GM18498 (cell line): ENCODE measurements at regions not wholly inside any gene's neighbourhood (a gene's known extent, or its start where the extent isn't known, plus 50 kb on each side); places are given as distances from the start of the nearest gene placed in this dataset.

Experiments
- ATAC-seq: cut with Tn5 transposase; IDR thresholded peaks from one replicate; pipeline ENCODE4 v1.9.1; 2021; ENCODE audit warnings: mild to moderate bottlenecking, moderate library complexity; ENCODE audit not compliant: unreplicated experiment

GRCh38 chr4:122555216-122555615, 65.7 kb downstream of the IL21 start:
- ATAC-seq: no peak

DNA sequence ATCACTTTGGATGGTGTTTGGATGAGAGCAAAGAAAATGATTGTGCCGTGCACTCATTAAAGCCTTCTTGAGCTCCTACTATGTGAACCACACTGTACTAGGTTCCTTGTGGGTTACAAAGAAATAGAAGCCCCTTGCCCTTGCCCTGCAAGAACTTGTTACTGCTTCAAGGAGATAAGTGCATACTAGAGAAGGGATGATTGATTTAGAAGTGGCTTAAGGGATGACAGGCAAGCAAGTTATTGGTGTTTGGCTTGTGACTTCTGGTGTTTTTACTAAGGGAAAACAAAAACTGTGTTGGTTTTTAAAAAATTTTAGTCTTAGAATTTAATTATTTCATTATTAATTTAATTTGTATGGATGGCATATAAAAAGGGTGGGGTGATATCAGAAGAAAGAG, 67.4 kb downstream of the IL21 start:
- ATAC-seq: no peak

- no peak for ATAC-seq
Measured at GRCh38 chr4:122552898-122553297, 68.0 kb downstream of the IL21 start.

GRCh38 chr4:122548886-122549630, 71.8 kb downstream of the IL21 start:
- ATAC-seq: no peak

DNA sequence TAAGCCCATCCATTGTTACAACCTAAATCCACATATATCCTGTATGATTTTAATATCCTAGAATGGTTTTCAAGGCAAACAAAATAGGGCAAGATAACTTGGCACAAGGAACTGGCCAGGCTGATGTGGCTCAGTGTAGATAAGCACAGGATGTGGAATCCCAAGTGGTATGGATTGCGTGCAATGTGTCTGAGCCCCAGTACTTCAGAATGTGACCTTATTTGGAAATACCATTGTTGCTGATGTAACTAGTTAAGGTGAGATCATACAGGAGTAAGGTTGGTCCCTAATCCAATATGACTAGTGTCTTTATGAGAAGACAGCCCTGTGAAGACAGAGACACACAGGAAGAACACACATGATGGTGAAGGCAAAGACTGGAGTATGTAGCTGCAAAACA, 72.4 kb downstream of the IL21 start:
- ATAC-seq: no peak

DNA sequence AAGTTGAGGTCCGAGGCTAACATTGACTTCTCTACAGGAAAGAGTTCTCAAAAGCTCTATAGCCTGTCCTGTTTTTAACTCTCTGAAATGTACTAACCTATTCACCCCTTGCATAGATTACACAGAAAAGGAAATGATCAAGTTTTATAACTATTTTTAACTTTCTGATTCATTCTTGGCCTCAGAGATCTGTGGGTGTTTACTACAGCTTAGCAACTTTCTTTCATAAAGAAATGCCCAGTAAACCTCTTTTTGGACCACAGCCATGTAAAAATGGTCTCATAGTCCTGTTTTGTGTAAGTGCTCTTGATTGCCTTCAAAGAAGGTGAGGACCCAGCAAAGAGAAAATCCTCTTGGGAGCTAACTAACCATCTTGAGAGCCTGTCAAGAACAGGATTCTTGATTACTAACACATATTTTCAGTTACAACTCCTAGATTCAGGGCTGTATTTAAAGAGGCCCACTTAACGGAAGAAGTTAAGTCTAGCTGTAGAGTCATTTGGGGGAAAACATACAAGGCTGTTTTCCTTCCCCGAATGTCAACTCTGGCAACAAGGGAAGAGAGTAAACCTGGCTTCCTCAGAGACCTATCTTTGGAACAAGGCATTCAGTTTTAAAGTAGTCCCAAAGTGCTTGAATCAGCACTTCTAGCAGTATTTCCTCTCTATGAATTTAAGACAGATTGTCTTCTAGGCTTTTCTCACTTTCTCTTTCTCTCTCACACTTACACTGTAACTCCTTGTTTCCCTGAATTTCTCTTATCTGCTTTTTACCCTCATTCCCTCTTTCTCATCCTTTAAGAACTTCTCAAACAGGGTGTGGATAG, 78.2 kb downstream of the IL21 start:
- peak; percentile 88 for ATAC-seq

GRCh38 chr4:122541996-122542395, 78.9 kb downstream of the IL21 start:
- ATAC-seq: peak; percentile 32

DNA sequence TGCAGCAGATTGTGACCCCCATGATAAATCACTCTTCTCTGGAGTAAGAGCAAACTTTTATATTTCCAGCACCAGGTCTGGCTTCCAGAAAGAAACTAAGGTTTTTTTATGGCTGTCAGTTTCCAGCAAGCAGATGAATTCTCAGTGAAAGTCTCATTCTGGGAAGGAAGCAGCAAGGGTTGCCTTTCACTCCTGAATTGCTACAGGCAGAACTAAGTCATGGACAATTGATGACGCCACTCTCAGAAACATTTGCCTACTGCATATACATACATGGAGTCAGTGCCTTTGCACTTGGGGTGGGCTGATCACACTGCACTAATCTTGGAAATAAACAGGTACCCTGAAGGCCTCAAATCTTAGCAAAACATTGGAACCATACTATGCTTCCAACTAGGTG, 80.0 kb downstream of the IL21 start:
- no peak for ATAC-seq

- no peak for ATAC-seq
Measured at GRCh38 chr4:122539861-122540465, 80.9 kb downstream of the IL21 start.

- ATAC-seq: no peak
Measured at GRCh38 chr4:122537388-122538135, 81.0 kb upstream of the IL2 start.

DNA sequence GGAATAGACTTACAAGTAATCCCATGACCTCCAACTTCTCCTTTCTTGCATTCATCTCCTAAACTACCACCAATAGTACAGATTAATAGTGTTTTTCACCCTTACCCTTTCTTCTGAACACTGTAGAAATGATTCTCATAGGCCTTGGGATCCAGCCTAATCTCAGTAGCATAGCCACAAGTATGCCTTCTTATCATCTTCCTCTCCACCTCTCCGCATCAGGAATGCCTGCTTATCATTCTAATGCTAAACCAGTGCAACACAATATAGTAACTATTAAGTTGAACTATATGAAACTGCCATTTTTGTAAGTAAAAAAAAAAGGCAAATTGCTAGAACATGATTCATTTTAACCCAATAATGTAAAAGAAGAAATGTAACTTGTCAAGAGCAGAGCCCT, 79.5 kb upstream of the IL2 start:
- no peak for ATAC-seq

DNA sequence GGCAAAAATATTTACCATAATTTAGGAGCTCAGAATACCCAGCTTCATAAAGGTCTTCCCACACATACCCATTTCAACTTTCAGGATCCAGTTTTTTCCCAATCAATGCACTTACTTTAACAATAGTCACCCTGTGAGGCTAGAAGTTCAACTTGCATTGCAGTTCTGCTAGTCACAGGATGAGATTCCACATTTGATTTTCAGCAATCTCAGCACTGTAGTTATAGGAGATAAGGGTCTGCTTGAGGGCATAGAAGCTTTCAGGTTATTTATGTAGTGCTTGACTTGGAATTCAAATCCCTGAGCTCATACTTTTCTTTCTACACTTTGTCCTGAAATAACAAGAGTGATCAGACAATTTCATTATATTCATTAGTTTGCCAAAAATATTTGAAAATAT, 78.3 kb upstream of the IL2 start:
- no peak for ATAC-seq

DNA sequence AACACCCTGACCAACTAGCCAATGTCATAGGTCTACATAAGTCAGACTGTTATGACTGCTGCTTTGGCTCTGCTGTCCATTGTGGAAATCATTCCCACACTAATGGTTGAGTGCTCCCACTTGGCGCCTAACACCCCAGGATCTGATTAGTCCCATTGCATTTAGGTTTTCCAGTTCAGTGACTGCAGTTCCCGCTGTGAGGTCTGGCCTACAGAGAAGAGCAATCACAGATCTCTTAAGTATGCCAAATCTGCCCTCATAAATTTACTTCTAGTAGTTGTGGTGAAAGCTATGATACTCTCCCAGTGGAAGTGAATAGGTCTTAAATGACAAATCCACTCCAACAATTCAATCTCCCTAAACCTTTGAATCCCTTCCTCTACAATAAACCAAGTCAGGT, 77.3 kb upstream of the IL2 start:
- no peak for ATAC-seq

DNA sequence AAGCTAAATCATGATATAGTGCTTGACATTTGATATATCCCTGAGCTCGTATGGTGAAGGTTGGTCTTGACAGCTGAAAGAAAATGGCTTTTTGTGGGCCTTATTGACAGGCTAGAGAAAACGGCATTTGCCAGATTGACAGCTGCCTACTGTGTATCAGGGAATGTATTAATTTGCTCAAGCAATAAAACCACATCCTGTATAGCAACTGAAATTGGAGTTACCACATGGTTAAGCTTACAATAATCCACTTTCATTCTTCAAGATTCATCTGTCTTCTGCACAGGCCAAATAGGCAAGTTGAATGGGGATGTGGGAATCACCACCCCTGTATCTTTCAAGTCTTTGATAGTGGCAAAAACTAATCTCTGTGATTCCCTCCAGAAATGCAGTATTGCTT, 76.2 kb upstream of the IL2 start:
- no peak for ATAC-seq

- ATAC-seq: no peak
Measured at GRCh38 chr4:122531514-122531913, 75.0 kb upstream of the IL2 start.

DNA sequence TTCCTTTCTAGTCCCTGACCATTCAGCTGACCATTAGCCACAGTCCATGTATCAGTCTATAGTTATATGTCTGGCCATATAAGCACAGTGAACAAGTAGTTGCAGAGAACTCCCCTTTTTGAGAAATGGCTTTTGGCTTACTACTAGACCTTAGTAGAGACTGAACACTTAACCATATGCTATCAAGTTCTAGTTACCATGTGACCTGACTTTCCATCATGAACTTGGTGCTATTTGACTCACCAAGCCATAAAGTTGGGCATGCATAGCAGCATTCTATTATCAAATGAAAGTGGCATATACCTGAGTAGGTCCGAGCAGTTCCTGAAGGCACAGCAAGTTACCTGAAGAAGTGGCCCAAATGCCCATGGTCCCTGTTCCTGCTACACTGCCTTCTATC, 74.5 kb upstream of the IL2 start:
- ATAC-seq: no peak

DNA sequence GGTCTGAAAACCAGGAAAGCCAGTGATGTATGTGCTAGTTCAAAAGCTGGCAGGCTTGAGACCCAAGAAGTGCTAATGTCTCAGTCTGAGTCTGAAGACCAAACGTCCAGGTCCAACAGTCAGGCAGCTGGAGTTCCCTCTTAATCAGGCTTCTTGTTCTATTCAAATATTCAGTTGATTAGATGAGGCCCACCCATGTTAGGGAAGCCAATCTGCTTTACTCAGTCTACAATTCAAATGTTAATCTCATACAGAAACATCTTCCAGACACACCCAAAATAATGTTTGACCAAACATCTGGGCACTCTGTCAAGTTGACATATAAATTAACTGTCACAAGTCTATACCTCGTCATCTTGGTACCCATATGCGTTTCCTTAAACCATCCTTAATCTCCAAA, 72.4 kb upstream of the IL2 start:
- no peak for ATAC-seq

DNA sequence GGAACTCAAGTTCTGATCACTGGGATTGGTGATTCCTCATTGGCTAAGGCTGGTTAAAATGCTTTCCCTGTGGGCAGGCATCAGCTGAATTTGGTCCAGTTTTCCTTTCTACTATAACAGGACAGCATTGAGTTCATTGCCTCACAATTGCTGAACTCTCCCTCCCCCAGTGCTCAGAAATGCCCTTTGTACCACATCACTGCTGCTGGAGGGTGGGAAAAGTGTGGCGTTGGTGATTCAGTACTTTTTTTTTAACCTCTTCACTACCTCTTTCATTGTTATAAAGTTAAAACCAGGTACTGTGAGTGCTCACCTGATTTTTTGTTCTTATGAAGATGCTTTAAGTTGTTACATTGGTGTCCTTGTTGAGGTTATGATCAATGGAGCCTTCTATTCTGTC, 69.3 kb upstream of the IL2 start:
- no peak for ATAC-seq

- no peak for ATAC-seq
Measured at GRCh38 chr4:122524176-122524575, 67.7 kb upstream of the IL2 start.

GRCh38 chr4:122522944-122523343, 66.4 kb upstream of the IL2 start:
- ATAC-seq: no peak

DNA sequence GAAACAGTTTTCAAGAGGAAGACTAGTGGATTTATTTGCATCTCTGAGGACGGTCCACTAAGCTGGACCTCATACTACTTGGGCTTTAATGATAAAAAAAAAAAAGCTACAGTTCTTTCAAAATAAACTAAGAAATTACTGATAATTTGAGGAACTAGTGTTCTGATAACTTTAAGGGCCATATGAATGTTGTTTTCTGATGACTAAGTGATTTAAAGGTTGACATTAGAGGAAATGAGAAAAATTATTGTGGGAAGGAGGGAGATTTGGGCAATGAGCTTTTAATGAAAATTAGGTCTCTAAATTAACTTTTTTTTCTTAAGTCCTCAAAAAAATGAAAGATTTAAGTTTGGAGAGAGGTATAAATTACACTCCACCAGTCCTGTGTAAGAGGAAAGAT, 60.8 kb upstream of the IL2 start:
- no peak for ATAC-seq
